ENCODE measurements at regions not wholly inside any gene's neighbourhood (a gene's known extent, or its start where the extent isn't known, plus 50 kb on each side); places are given as distances from the start of the nearest gene placed in this dataset.

- Mint-ChIP-seq H3K4me3 (no peak overlapping the region), H3K27me3 (no peaks in the 10 kb centered on the region), H3K9me3 (peaks cover 5% of the 10 kb centered on the region), H3K36me3 (ENCODE audit: low read depth) (no peaks in the 10 kb centered on the region), H3K4me1 (ENCODE audit: low read depth) (no peaks in the 10 kb centered on the region), H3K27ac (no peak overlapping the region)
- DNase-seq: no peak
These were observed 874.0 kb upstream of the AGA start for GRCh38 chr4:178316211-178316610.

GRCh38 chr4:178320003-178320402 lies 877.8 kb upstream of the AGA start:
- H3K9me3 Mint-ChIP-seq: peaks cover 5% of the 10 kb centered on the region
- H3K27ac Mint-ChIP-seq: no peak overlapping the region
- H3K4me3 Mint-ChIP-seq: no peak overlapping the region
- H3K36me3 Mint-ChIP-seq (ENCODE audit: low read depth): no peaks in the 10 kb centered on the region
- DNase-seq: no peak
- no peaks in the 10 kb centered on the region for H3K27me3 Mint-ChIP-seq
- no peaks in the 10 kb centered on the region for H3K4me1 Mint-ChIP-seq (ENCODE audit: low read depth)

GRCh38 chr4:178322524-178323183 lies 880.4 kb upstream of the AGA start:
- Mint-ChIP-seq H3K4me3 (no peak overlapping the region), H3K36me3 (ENCODE audit: low read depth) (no peaks in the 10 kb centered on the region), H3K27me3 (no peaks in the 10 kb centered on the region), H3K9me3 (peaks cover 11% of the 10 kb centered on the region), H3K4me1 (ENCODE audit: low read depth) (no peaks in the 10 kb centered on the region), H3K27ac (no peak overlapping the region)
- no peak for DNase-seq

- DNase-seq: no peak
- no peaks in the 10 kb centered on the region for H3K36me3 Mint-ChIP-seq (ENCODE audit: low read depth)
- no peak overlapping the region for H3K4me3 Mint-ChIP-seq
- H3K27me3 Mint-ChIP-seq: no peaks in the 10 kb centered on the region
- H3K4me1 Mint-ChIP-seq (ENCODE audit: low read depth): no peaks in the 10 kb centered on the region
- H3K9me3 Mint-ChIP-seq: peaks cover 9% of the 10 kb centered on the region
- no peak overlapping the region for H3K27ac Mint-ChIP-seq
These were observed 887.1 kb upstream of the AGA start for GRCh38 chr4:178329226-178329872.

GRCh38 chr4:178333355-178333754 lies 891.1 kb upstream of the AGA start:
- H3K36me3 Mint-ChIP-seq (ENCODE audit: low read depth): no peaks in the 10 kb centered on the region
- H3K4me3 Mint-ChIP-seq: no peak overlapping the region
- H3K27ac Mint-ChIP-seq: no peak overlapping the region
- peaks cover 12% of the 10 kb centered on the region for H3K9me3 Mint-ChIP-seq
- H3K27me3 Mint-ChIP-seq: no peaks in the 10 kb centered on the region
- no peak for DNase-seq
- H3K4me1 Mint-ChIP-seq (ENCODE audit: low read depth): no peaks in the 10 kb centered on the region

GRCh38 chr4:178339769-178340168 lies 897.5 kb upstream of the AGA start:
- Mint-ChIP-seq H3K36me3 (ENCODE audit: low read depth) (no peaks in the 10 kb centered on the region), H3K9me3 (peaks cover 11% of the 10 kb centered on the region), H3K4me1 (ENCODE audit: low read depth) (no peaks in the 10 kb centered on the region), H3K4me3 (no peak overlapping the region), H3K27ac (no peak overlapping the region), H3K27me3 (no peaks in the 10 kb centered on the region)
- DNase-seq: no peak

GRCh38 chr4:178340468-178340867 lies 898.2 kb upstream of the AGA start:
- no peak for DNase-seq
- no peaks in the 10 kb centered on the region for H3K36me3 Mint-ChIP-seq (ENCODE audit: low read depth)
- H3K9me3 Mint-ChIP-seq: peaks cover 11% of the 10 kb centered on the region

GRCh38 chr4:178344096-178344495 lies 901.9 kb upstream of the AGA start:
- H3K9me3 Mint-ChIP-seq: peaks cover 1% of the 10 kb centered on the region
- no peaks in the 10 kb centered on the region for H3K36me3 Mint-ChIP-seq (ENCODE audit: low read depth)
- H3K27ac Mint-ChIP-seq: no peak overlapping the region
- no peak for DNase-seq
- H3K4me3 Mint-ChIP-seq: no peak overlapping the region
- H3K4me1 Mint-ChIP-seq (ENCODE audit: low read depth): no peaks in the 10 kb centered on the region
- no peaks in the 10 kb centered on the region for H3K27me3 Mint-ChIP-seq

More at GRCh38 chr4:178340468-178340867, 898.2 kb upstream of the AGA start:
- Mint-ChIP-seq H3K27me3 (no peaks in the 10 kb centered on the region), H3K4me1 (ENCODE audit: low read depth) (no peaks in the 10 kb centered on the region), H3K27ac (no peak overlapping the region), H3K4me3 (no peak overlapping the region)

- DNase-seq: no peak
- Mint-ChIP-seq H3K27me3 (no peaks in the 10 kb centered on the region), H3K4me1 (ENCODE audit: low read depth) (no peaks in the 10 kb centered on the region), H3K4me3 (no peak overlapping the region), H3K9me3 (no peaks in the 10 kb centered on the region), H3K27ac (no peak overlapping the region), H3K36me3 (ENCODE audit: low read depth) (no peaks in the 10 kb centered on the region)
These were observed 904.9 kb upstream of the AGA start for GRCh38 chr4:178347111-178347510.

- DNase-seq: no peak
- Mint-ChIP-seq H3K9me3 (no peaks in the 10 kb centered on the region), H3K27me3 (no peaks in the 10 kb centered on the region), H3K4me1 (ENCODE audit: low read depth) (no peaks in the 10 kb centered on the region), H3K4me3 (no peak overlapping the region), H3K27ac (no peak overlapping the region), H3K36me3 (ENCODE audit: low read depth) (no peaks in the 10 kb centered on the region)
These were observed 907.4 kb upstream of the AGA start for GRCh38 chr4:178349601-178350000.

GRCh38 chr4:178351185-178351584 lies 908.9 kb upstream of the AGA start:
- no peak overlapping the region for H3K4me3 Mint-ChIP-seq
- H3K36me3 Mint-ChIP-seq (ENCODE audit: low read depth): no peaks in the 10 kb centered on the region
- peaks cover 3% of the 10 kb centered on the region for H3K9me3 Mint-ChIP-seq
- no peak overlapping the region for H3K27ac Mint-ChIP-seq
- no peaks in the 10 kb centered on the region for H3K27me3 Mint-ChIP-seq
- DNase-seq: no peak
- H3K4me1 Mint-ChIP-seq (ENCODE audit: low read depth): no peaks in the 10 kb centered on the region

GRCh38 chr4:178356725-178357124 lies 914.5 kb upstream of the AGA start:
- Mint-ChIP-seq H3K27ac (no peak overlapping the region), H3K4me3 (no peak overlapping the region), H3K27me3 (no peaks in the 10 kb centered on the region), H3K4me1 (ENCODE audit: low read depth) (no peaks in the 10 kb centered on the region), H3K9me3 (peaks cover 10% of the 10 kb centered on the region), H3K36me3 (ENCODE audit: low read depth) (no peaks in the 10 kb centered on the region)
- no peak for DNase-seq

GRCh38 chr4:178385481-178385880 lies 943.2 kb upstream of the AGA start:
- Mint-ChIP-seq H3K27me3 (no peaks in the 10 kb centered on the region), H3K27ac (no peak overlapping the region)
- DNase-seq: no peak

GRCh38 chr4:178387756-178388155 lies 945.5 kb upstream of the AGA start:
- Mint-ChIP-seq H3K4me3 (no peak overlapping the region), H3K27ac (no peak overlapping the region), H3K4me1 (ENCODE audit: low read depth) (no peaks in the 10 kb centered on the region), H3K27me3 (no peaks in the 10 kb centered on the region), H3K36me3 (ENCODE audit: low read depth) (no peaks in the 10 kb centered on the region), H3K9me3 (peaks cover 9% of the 10 kb centered on the region)
- DNase-seq: no peak

More at GRCh38 chr4:178385481-178385880, 943.2 kb upstream of the AGA start:
- no peaks in the 10 kb centered on the region for H3K36me3 Mint-ChIP-seq (ENCODE audit: low read depth)
- no peak overlapping the region for H3K4me3 Mint-ChIP-seq
- H3K9me3 Mint-ChIP-seq: peaks cover 9% of the 10 kb centered on the region
- H3K4me1 Mint-ChIP-seq (ENCODE audit: low read depth): no peaks in the 10 kb centered on the region

GRCh38 chr4:178395798-178396197 lies 953.6 kb upstream of the AGA start:
- H3K27me3 Mint-ChIP-seq: no peaks in the 10 kb centered on the region
- H3K27ac Mint-ChIP-seq: no peak overlapping the region
- no peaks in the 10 kb centered on the region for H3K4me1 Mint-ChIP-seq (ENCODE audit: low read depth)
- no peaks in the 10 kb centered on the region for H3K9me3 Mint-ChIP-seq
- no peaks in the 10 kb centered on the region for H3K36me3 Mint-ChIP-seq (ENCODE audit: low read depth)
- no peak overlapping the region for H3K4me3 Mint-ChIP-seq
- no peak for DNase-seq
